MCF 10A (cell line): ENCODE measurements at regions not wholly inside any gene's neighbourhood (a gene's known extent, or its start where the extent isn't known, plus 50 kb on each side); places are given as distances from the start of the nearest gene placed in this dataset.

Experiments used
- BruUV-seq: library from RNA; stranded (reverse); fragments of 400-500 nt; replicated peaks from 2 replicates; lab custom pipeline; 2021; lab: Mats Ljungman, UMichigan
- CTCF ChIA-PET: fragments of 300-600 bp; sonication (Branson Sonifier 250); formaldehyde crosslinking; extraction: SDS; loops from one replicate; lab custom pipeline; 2021; ENCODE audit warnings: antibody characterized with exemption, inconsistent platforms; lab: Yijun Ruan, JAX
- POLR2A ChIA-PET: fragments of 300-600, 350-650 bp; sonication (Branson Sonifier 250); formaldehyde crosslinking; extraction: SDS; loops from one replicate; lab custom pipeline; 2020; ENCODE audit warnings: antibody characterized with exemption, inconsistent platforms; lab: Yijun Ruan, JAX
- DNase-seq: peaks from one replicate; pipeline ENCODE4 v3.0.0-alpha.2; 2018; ENCODE audit not compliant: unreplicated experiment
- H3K27ac Mint-ChIP-seq: one replicate; pipeline ENCODE4 v1.8.0; 2022; ENCODE audit warnings: mild to moderate bottlenecking, low read depth, mixed read lengths; ENCODE audit not compliant: unreplicated experiment
- H3K27me3 Mint-ChIP-seq: one replicate; pipeline ENCODE4 v1.8.0; 2022; ENCODE audit warnings: mixed read lengths; ENCODE audit not compliant: insufficient read depth, unreplicated experiment
- H3K36me3 Mint-ChIP-seq: one replicate; pipeline ENCODE4 v1.8.0; 2022; ENCODE audit warnings: mild to moderate bottlenecking, moderate library complexity, mixed read lengths; ENCODE audit not compliant: insufficient read depth, unreplicated experiment
- H3K4me1 Mint-ChIP-seq: one replicate; pipeline ENCODE4 v1.8.0; 2022; ENCODE audit warnings: mixed read lengths; ENCODE audit not compliant: insufficient read depth, unreplicated experiment
- H3K4me3 Mint-ChIP-seq: one replicate; pipeline ENCODE4 v1.8.0; 2022; ENCODE audit warnings: mild to moderate bottlenecking, moderate library complexity, mixed read lengths; ENCODE audit not compliant: unreplicated experiment
- H3K9me3 Mint-ChIP-seq: one replicate; pipeline ENCODE4 v1.8.0; 2022; ENCODE audit warnings: mixed read lengths; ENCODE audit not compliant: unreplicated experiment
- CTCF ChIP-seq: fragments of 200-600 bp; IDR thresholded peaks from one replicate; pipeline ENCODE4 v1.8.0; 2022; ENCODE audit warnings: antibody characterized with exemption, mild to moderate bottlenecking; ENCODE audit not compliant: unreplicated experiment
- intact Hi-C: fragments of 100-400 bp; cut with micrococcal nuclease; formaldehyde crosslinking; loops from 2 replicates; pipeline ENCODE4 v1.14.1; 2022

GRCh38 chr3:139287557-139287956 lies 56.3 kb upstream of the MRPS22 start:
- Mint-ChIP-seq H3K36me3 (no peaks in the 10 kb centered on the region), H3K9me3 (no peaks in the 10 kb centered on the region), H3K27me3 (no peaks in the 10 kb centered on the region), H3K4me3 (no peak overlapping the region), H3K4me1 (no peaks in the 10 kb centered on the region), H3K27ac (no peak overlapping the region)
- no peak for DNase-seq
- ChIA-PET CTCF (no interaction called here), POLR2A (no interaction called here)
- no peak for TF ChIP-seq CTCF
- BruUV-seq = no TSS peak
- intact Hi-C loops = no loop called here

GRCh38 chr3:139288266-139288821 lies 55.5 kb upstream of the MRPS22 start:
- H3K27ac Mint-ChIP-seq = no peak overlapping the region
- POLR2A ChIA-PET = no interaction called here
- no peaks in the 10 kb centered on the region for H3K27me3 Mint-ChIP-seq
- H3K4me3 Mint-ChIP-seq = no peak overlapping the region
- intact Hi-C loops = no loop called here
- H3K9me3 Mint-ChIP-seq = no peaks in the 10 kb centered on the region
- BruUV-seq = no TSS peak
- no peak for DNase-seq
- H3K36me3 Mint-ChIP-seq = no peaks in the 10 kb centered on the region
- TF ChIP-seq CTCF = no peak
- peaks cover 5% of the 10 kb centered on the region for H3K4me1 Mint-ChIP-seq
- CTCF ChIA-PET = interaction anchor here (1.2 kb wide), 1 partner anchor 177 kb away, joined by 4 read pairs; no protein-coding TSS in a partner anchor

GRCh38 chr3:139289860-139290524 lies 53.8 kb upstream of the MRPS22 start:
- intact Hi-C loops = no loop called here
- H3K36me3 Mint-ChIP-seq = no peaks in the 10 kb centered on the region
- no peaks in the 10 kb centered on the region for H3K27me3 Mint-ChIP-seq
- no peak overlapping the region for H3K4me3 Mint-ChIP-seq
- ChIA-PET CTCF (no interaction called here), POLR2A (interaction anchor here (0.9 kb wide), 1 partner anchor 11 kb away, joined by 3 read pairs; no protein-coding TSS in a partner anchor)
- no peaks in the 10 kb centered on the region for H3K9me3 Mint-ChIP-seq
- no peak for DNase-seq
- BruUV-seq = no TSS peak
- H3K27ac Mint-ChIP-seq = no peak overlapping the region
- H3K4me1 Mint-ChIP-seq = peaks cover 5% of the 10 kb centered on the region
- TF ChIP-seq CTCF = no peak

- Mint-ChIP-seq H3K36me3 (no peaks in the 10 kb centered on the region), H3K27ac (no peak overlapping the region), H3K27me3 (no peaks in the 10 kb centered on the region), H3K4me3 (no peak overlapping the region), H3K9me3 (no peaks in the 10 kb centered on the region), H3K4me1 (peaks cover 5% of the 10 kb centered on the region)
- DNase-seq = no peak
- ChIA-PET POLR2A (interaction anchor here (0.6 kb wide), 1 partner anchor 252 kb away, joined by 3 read pairs; no protein-coding TSS in a partner anchor), CTCF (interaction anchor here (1.2 kb wide), 1 partner anchor 11 kb away, joined by 3 read pairs; no protein-coding TSS in a partner anchor)
- BruUV-seq = no TSS peak
- intact Hi-C loops = no loop called here
- no peak for TF ChIP-seq CTCF
Measured at GRCh38 chr3:139291276-139292051, 52.4 kb upstream of the MRPS22 start.
